ENCODE measurements at regions not wholly inside any gene's neighbourhood (a gene's known extent, or its start where the extent isn't known, plus 50 kb on each side); places are given as distances from the start of the nearest gene placed in this dataset.
"Not testable (repeated sequence)": the region's sequence is repeated elsewhere in the genome, so short reads cannot be mapped to it uniquely, and the experiment has no call there.

DNA sequence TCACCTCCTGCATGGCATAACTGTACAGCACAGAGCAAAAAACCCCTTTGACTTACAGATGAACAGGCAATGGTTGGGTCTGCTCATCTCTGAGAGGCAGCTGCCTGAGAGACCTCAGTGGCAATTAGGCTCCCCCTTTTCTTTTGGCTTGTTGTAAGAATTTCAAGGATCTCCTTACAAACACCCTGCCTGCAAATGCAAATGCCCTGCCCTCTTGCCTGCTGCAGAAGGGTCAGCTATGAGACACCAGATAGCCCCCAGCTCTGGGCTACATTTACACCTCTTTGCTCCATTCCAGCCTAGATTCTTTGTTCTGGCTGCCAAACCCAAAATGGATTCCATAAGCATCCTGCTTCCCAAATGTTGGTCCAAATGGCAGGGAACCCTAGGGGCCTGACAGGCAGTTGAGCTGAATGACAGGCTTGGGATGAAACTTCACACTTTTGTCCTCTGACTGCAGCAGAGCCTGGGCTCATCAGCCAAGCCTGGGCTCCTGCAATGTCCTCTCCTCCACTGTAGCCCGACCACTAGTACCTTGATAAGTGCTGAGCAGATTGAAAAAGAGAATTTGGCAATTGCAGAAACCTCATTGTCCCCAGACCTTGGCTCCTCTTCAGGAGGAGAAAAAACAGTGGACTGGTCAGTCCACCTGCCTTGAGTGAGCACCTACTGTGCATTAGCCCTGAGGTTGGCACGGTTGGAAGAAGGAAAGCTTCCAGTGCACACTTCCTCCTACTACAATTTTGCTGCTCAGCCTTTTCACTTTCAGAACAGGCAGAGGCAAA is 678.3 kb downstream of the BCL11A start:
- DNase-seq (ENCODE audit: low spot score) = no peak

DNA sequence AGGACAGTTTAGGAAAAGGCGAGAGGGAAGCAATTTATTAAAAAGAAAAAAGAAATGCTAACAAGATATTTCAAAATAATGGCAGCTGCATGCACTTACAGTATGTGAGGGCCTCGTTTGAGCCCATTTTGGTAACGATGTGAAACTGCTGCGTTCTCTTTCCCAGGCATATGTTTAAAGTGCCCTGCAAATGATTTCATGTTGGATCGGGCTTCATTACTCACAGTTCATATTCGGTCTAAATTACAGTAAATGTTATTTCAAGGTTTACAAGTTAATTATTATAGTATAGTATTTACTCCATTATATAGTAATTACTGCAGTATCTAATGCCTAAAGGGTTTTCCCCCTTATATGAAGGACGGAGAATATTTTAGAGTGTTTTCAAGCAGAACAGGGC is 679.1 kb downstream of the BCL11A start:
- DNase-seq (ENCODE audit: low spot score) = no peak

DNA sequence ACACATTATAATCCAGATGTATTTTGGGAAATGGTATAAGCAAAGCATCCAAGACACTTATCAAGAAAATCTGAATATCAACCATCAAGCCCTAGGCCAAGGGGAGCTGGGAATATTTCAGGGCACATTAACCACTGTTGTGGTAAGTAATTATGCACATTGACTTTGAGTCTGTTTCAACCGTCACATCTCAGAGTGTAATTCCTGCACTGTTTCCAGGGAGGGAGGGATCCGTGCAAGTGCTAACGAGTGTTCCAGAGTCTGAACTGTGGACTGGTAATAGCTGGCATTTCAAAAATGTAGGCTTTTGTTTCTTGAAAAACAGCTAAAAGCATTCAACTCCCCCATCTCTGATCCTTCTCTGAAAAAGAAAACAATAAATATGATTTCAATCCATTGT is 681.6 kb downstream of the BCL11A start:
- DNase-seq (ENCODE audit: low spot score) = no peak

DNA sequence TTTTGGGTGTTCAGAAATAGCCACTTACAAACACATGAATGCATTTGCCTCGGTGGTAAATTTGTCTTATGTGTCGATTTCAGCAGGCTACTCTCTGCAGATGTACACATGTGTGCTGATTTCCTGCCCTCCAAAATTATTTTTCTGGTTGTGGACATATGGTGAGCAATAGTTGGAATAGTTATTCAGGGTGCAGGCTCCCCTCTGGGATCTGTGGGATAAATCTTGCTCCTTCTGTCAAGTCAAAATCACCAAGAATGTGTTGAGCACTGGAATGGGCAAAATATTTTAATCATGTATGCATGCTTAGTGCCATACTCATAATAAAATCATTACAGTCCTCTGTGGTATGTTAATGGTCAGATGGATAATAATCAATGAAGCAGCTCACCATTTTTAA is 684.5 kb downstream of the BCL11A start:
- DNase-seq (ENCODE audit: low spot score) = no peak

DNA sequence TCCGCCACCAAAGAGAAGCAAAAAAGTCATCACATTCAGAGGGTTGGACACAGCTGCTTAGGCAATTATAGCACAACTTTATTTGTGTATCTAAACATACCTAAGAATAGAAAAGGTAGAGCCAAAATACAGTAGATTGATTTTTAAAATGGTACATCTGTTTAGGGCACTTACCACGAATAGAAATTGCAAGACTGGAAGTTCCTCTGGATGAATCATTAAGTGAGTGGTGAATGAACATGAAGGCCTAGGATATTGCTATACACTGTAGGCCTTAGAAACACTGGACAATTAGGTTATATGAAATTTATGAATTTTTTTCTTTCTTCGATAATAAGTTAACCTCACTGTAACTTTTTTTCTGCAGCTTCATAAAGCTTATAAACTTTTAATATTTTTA is 687.0 kb downstream of the BCL11A start:
- no peak for DNase-seq (ENCODE audit: low spot score)

DNA sequence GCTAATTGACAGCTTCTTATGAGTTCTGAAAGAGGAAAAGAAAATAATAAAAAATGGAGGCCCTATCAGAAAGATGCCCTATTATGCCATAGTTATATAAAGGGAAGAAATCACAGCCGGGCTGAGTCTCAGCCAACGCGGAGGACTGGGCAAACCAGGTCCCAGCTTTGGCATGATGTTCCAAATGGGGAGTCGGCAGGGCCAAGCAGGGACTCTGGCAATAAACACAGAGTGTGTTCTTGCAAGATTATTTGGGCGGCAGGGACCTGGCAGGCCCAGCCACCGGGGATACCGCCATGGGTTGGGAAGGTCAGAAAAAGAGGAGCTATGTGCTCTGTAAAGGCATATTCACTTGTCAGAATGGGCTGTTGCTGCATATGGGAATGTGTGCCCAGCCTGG is 694.9 kb downstream of the BCL11A start:
- no peak for DNase-seq (ENCODE audit: low spot score)

DNA sequence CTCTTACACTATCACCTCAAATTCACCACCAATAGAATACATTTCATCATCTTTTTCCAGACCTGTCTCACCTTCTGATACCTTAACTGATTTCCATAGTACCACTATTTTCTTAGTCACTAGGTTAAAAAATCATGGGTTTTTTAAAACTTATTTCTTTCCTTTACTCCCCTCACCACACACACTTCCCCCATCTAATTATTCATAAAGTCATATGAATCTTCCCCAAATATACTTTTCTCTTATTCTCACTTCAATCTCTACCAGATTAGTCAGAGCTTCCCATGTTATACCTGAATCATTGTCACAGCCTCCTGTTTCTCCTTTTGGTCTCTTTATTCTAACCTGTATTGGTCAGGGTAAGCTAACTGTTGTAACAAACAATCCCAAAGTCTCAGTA is 696.3 kb downstream of the BCL11A start:
- DNase-seq (ENCODE audit: low spot score) = no peak

DNA sequence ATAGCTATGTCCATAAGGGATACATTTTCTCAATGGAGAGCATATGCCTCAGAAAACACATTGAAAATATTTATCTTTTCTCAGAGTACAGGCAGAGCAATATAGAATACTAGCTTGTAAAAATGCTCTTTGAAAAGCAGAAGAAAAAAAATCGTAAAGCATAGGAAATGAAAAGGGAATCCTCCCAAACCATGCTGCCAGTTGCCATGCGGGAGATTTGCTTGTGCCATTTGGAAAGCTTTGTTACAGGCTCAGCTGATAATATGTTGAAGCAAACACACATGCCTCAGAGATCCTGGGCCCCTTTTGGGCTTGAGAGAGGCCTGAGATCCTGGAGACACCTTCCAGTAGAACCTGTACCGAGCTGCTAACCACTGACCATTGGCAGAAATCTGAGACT is 697.1 kb downstream of the BCL11A start:
- no peak for DNase-seq (ENCODE audit: low spot score)

DNA sequence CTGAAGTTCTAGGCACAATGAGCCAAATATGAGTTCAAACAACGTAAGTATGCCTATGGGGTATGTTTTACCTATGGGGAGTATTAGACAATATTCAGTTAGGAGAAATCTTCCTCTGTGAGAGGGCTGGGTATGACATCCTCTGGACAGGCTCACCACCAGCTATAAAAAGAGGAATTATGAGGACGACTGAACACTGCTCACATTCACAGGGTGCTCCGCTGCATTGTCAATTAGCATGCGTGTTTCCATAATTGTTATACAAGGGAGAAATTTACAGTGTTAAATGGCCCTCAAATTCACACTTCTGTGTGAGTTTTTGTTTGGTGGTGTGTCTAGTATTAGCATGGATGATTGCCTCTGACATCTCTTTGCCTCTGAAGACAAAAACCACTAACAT is 700.4 kb downstream of the BCL11A start:
- DNase-seq (ENCODE audit: low spot score) = no peak

DNA sequence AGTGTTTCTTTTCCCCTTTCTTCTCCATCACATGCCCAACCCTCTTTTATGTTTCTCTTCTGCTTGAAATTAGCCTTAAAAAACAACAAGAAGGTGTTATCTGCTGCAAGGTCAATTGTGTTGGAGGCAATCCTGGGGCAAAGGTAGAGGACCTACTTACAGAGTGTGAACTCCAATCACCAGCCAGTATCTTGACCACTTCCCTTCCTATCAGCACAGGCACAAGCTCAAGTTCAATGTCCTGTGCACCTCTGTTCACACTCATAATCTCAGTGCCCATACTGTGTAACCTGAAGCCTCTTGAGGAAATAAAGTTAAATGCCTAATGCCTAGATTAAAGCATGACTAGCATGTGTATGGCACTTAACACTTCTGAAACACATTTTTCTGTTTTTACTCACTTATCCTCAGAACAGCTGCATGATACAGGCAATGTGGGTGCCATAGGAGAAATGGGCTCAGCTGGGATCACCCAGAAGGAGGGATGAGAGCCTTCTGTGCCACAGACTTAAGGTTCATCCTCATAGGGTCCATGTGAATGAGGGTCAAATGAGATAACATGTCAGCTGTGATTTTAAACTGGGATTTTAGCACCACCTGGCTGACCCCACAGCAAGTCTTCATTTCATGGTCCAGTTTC is 701.5 kb downstream of the BCL11A start:
- DNase-seq (ENCODE audit: low spot score) = no peak

DNA sequence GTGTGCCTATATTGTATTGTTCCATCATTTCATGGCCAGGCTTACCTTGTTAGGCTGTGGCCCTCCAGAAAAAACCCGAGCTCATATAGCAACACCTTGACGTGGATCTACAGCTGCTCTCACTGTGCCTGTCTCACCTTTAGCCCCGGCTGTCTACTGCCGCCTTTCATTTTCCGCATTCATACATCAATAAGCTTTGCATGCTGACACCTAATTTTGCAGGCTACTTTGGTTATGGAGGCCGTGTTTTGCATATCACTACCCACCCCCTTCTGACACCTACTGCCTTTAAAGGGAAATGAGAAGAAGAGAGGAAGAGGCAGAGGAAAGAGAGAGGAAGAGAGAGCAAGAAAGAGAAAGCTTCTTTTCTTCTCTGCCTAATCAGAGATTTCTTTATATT is 702.9 kb downstream of the BCL11A start:
- no peak for DNase-seq (ENCODE audit: low spot score)

DNA sequence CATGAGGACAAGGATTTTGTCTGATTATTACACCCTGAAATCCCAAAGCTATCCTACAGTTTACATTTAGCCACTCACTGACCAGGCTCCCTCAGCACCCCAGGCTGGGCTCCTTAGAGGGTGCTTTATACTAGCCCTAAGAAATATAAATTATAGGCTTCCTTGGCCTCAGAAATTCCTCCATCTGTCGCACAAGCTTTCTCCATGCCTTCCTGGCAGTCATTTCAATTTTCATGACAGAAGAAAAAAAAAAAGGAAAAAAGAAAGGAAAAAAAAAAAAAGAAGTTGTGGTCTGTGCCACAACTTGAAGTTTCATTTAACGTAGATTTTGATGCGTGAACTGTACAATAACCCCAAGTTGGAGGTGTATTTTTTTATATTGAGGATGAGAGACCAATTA is 719.5 kb downstream of the BCL11A start:
- DNase-seq (ENCODE audit: low spot score) = no peak

DNA sequence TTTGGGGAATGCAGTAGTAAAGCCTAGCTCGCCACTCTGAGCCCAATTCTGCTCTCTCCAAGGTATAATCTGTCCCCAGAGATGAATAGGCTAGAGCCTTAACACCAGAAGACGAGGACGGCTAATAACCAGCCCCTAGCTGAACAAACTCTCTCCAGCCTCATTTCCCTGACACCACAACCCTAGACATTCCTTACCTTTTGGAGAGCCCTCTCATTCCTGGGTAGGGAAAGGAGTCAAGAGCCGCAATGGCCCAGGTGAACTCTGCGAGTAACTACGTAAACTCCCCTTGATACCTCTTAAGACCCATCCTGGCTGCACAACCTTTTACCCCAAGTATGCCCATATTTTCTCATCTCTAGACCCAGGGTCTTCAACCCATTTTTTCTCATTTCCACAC is 722.9 kb downstream of the BCL11A start:
- no peak for DNase-seq (ENCODE audit: low spot score)

DNA sequence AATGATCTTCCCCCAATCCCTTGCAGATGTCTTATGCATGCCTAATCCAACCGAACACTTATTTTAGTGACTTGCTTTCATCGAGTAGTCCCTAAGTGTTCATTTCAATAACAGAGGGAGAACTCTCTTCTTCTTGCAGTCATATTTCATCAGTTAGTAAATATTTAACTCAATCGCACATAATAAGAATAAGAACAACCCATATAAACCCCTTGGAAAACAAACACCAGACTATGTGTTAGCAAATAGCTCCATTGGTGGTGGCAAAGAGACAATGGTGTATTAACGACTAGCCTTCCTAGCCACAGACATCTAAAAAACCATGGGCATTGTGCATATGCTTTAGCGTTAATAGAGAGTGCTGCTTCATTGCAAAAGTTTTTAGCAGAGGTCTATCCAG is 725.8 kb downstream of the BCL11A start:
- no peak for DNase-seq (ENCODE audit: low spot score)

DNA sequence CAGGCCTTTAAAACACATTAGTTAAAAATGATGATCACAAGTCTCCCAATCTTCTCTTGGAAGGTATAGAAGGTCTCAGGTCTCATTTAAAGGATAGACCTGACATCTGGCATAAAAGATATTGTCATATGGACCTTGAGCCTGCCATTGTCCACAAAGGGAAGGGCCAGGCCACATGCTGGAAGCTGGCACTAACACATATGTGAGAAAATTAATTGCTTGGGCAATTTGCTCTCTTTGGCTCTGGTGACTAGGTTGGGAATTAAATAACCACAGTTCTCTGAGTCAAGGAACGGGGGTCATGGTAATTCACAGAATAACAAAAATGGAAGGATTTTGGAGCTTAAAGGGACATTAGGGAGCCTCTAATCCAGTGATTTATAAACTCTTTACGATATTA is 727.3 kb downstream of the BCL11A start:
- no peak for DNase-seq (ENCODE audit: low spot score)

DNA sequence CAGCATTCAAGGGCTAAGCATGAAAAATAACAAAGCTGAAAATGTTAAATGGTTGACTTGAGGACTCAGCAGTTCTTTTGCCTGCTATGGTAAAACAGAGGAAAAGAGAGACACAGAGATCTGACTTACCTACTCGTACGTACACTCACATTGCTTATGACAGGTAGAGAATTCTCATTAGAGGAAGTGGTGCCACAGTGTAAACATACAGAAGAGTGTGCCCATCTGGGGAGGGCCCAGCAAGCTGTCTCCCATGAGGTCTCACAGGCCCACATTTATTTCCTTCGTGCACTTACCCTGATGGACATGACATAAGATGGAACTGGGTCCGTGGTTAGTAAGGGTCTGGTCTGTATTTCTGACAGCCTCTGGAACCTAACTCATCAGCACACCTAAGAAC is 729.1 kb downstream of the BCL11A start:
- no peak for DNase-seq (ENCODE audit: low spot score)

DNA sequence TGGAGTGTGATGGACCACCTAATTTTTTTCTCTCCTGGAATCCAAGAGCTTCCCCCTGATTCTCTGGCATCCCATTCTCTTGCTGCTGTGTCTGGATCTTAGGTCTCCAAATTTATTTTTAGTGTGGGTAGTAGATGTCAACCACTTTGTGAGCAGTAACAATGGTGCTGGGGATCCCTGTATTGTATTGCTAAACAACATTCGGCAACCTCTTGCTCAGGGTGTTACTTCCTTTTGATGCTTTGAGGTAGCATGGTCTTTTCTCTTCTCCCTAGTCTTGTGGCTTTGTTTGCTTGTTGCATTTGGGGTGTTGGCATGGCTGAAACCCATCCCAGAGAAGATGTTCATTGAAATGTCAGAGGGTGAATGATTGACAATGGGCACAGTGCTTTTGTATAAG is 737.4 kb downstream of the BCL11A start:
- no peak for DNase-seq (ENCODE audit: low spot score)

DNA sequence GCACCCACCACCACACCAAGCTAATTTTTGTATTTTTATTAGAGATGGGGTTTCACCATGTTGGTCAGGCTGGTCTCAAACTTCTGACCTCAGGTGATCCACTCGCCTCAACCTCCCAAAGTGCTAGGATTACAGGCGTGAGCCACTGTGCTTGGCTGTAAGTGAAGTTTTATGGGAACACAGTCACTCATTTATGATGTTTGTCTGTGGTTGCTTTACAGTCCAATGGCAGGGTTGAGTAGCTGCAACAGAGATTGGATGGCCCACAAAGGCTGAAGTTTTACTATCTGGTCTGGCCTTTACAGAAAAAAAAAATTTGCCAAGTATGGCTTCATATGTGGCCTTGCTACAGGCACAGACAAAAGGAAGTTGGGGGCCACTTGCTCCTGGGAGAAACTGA is 743.2 kb downstream of the BCL11A start:
- DNase-seq (ENCODE audit: low spot score) = not testable (repeated sequence)

DNA sequence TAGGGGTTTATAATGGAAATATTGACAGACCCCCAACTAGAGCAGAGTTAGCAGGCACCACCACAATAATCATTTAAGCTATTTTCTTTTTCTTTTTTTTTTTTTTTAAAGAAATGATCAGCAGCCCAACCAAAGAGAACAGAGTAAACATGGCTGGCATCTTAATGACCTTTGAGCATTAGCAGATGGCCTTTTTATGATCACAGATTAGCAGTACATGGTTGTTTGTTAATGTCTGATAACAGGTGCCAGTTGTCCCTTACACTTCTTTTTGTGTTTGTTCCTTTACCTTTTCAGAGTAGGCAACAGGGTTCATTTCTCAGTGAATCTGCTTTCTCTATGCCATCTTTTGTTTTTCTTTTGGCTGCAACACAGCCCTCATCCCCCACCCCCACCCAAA is 747.0 kb downstream of the BCL11A start:
- no peak for DNase-seq (ENCODE audit: low spot score)

DNA sequence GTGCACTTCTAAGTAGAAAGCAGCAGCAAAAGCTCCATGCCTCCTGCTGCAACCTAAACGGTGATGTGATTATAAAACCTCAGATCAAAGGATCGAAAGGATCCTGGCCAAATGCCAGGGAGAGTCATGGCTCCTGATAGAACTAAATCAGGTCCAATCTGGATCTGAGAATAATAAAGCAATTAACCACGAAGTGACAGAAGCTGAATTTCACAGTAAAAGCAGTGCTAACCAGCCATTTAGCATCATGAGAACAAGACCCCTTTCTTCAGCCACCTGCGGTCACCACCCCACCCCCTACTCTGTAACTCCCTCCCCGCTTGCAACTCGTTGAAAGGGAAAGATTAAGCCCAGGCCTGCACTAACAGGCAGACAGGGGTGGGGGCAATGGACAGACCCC is 748.7 kb downstream of the BCL11A start:
- no peak for DNase-seq (ENCODE audit: low spot score)

DNA sequence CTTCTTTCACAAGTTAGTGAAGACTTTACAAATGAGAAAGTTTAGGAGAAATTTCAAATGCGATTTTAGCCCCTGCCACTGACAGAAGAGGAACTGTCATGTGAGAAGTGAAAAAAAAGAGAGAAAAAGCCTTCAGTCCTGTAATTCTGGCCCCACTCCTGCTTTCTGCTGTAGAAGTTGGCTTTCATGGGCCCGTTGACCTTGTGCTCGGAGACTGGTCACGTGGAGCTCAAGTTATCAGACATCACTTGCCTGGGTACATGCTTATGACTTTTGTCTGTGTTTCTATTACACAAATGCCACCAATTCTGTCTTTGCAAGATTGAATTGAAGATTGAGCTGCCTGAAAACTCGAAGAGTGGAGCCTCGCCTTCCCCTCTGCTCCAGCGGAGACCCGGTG is 749.9 kb downstream of the BCL11A start:
- DNase-seq (ENCODE audit: low spot score) = no peak

DNA sequence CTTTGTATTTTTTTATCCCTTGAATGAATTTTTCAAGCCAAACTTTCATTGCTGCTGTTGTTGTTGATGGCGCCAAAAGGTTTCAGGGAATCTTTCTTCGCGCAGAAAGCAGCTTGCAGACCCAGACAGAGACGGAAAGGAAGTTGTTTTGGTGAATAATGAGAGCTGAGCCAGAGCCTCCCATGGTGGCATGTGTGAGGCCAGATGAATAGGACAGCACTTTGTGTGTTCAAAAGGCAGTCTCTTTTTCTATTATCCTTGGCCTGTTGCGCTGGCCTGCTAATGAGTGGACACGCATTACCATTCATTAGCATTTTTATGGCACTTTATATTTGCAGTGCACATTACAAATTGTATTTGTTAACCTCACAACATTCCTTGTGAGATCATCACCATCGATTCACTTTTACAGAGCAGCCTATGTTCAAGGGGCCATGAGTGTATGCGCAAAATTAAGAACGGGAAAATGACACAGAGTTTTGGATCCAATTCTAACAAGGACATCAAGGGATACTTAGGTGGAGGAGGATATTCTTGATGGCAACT is 754.7 kb downstream of the BCL11A start:
- no peak for DNase-seq (ENCODE audit: low spot score)

DNA sequence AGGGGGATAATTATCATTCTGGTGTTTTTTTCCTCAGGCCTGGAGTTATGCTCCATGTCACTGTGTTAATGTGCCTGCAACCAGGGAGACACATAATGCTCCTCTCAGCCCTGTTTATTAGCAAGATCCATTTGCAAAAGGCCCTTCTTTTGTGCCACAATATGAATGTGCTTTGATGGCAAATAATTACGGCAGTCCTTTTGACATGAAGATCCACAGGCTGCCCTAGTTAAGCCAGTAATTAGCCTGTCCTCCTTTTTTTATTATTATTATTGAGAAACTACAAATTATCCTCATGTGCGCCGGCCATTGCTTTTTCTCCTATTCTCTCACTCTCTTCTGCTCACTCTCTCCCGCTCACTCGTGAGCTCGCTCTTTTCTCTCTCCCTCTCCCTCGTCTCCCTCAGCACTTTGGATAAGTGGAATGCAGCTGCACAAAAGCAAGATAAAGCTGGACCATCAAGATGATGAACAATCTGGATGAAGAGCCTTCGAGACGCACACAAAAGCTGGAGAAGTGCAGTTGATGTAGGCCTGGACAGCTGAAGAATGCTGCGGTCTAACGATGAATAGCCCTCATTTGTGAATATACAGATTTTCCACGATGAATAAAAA is 762.3 kb downstream of the BCL11A start:
- DNase-seq (ENCODE audit: low spot score) = no peak

Data from RKO (cell line).